Ectodermal cell (in vitro differentiated cells): ENCODE measurements at regions not wholly inside any gene's neighbourhood (a gene's known extent, or its start where the extent isn't known, plus 50 kb on each side); places are given as distances from the start of the nearest gene placed in this dataset.
"Not testable (repeated sequence)": the region's sequence is repeated elsewhere in the genome, so short reads cannot be mapped to it uniquely, and the experiment has no call there.

Experiments used
- H3K27ac ChIP-seq: 2 replicates; pipeline ENCODE4 v1.7.0; 2013; ENCODE audit warnings: mild to moderate bottlenecking, low read depth, low read length; ENCODE audit not compliant: insufficient read depth, poor library complexity, severe bottlenecking
- H3K27me3 ChIP-seq: 2 replicates; pipeline ENCODE4 v1.7.0; 2013; ENCODE audit warnings: mild to moderate bottlenecking, low read length; ENCODE audit not compliant: insufficient read depth, control insufficient read depth, poor library complexity, severe bottlenecking
- H3K36me3 ChIP-seq: one replicate; pipeline ENCODE4 v1.7.0; 2013; ENCODE audit warnings: low read length; ENCODE audit not compliant: control insufficient read depth, insufficient read depth
- H3K4me1 ChIP-seq: one replicate; pipeline ENCODE4 v1.7.0; 2013; ENCODE audit warnings: low read length; ENCODE audit not compliant: control insufficient read depth, insufficient read depth
- H3K4me3 ChIP-seq: 2 replicates; pipeline ENCODE4 v1.7.0; 2013; ENCODE audit warnings: low read depth, low read length, control low read depth; ENCODE audit not compliant: insufficient read depth
- H3K9me3 ChIP-seq: 2 replicates; pipeline ENCODE4 v1.7.0; 2013; ENCODE audit warnings: mild to moderate bottlenecking, low read length, moderate library complexity; ENCODE audit not compliant: control insufficient read depth
- WGBS, 2 experiments: methylation state at CpG; one replicate each; pipeline ENCODE4 v1.1.7; 2013; ENCODE audit warnings: missing lambda C conversion rate in 2 of 2; 5-methylcytosine and 5-hydroxymethylcytosine counted together

DNA sequence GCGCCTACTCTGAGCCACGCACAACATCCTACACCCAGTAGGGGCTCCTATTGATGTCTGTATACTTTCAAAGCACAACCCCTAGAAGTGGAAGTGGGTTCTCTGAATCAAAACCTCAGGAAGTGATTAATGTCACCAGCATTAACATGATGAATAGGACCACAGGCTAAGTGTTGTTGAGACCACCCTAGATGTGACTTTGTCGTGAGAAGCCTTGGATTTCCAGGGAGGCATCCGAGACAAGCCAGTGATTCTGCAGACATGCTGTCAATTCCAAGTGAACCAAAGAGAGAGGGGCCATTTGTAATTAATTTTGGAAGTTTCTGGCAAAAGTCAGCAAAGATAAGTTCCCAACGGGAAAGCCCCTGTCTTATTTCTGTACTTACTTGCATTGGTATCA is 493.0 kb downstream of the ZIC3 start:
- Histone ChIP-seq H3K27ac (no peak overlapping the region), H3K4me1 (no peaks in the 10 kb centered on the region), H3K4me3 (no peak overlapping the region), H3K36me3 (no peaks in the 10 kb centered on the region), H3K27me3 (no peaks in the 10 kb centered on the region), H3K9me3 (no peaks in the 10 kb centered on the region)
- 89 to 91% methylated on average over 3 to 5 of the region's 5 CpGs for WGBS, 2 experiments

DNA sequence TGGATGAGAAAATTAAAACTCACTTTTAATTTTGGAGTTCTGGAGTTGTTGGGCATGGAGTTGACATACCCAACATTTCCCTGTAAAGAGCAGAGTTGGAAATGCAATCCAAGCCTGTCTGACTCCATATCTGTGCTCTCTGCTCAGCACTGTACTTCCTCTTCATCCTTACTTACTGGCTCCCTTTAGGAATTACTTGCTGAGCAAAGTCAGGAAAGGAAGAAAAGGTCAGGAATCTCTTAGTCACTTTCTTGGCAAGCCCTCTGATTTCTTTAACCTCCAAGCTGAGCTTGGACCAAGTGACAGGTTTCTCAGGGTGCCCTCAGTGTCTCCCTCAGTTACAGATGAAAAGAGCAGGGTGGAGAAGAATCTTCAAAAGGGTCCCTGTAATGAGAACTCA is 501.5 kb downstream of the ZIC3 start:
- Histone ChIP-seq H3K9me3 (no peaks in the 10 kb centered on the region), H3K4me3 (no peak overlapping the region)

DNA sequence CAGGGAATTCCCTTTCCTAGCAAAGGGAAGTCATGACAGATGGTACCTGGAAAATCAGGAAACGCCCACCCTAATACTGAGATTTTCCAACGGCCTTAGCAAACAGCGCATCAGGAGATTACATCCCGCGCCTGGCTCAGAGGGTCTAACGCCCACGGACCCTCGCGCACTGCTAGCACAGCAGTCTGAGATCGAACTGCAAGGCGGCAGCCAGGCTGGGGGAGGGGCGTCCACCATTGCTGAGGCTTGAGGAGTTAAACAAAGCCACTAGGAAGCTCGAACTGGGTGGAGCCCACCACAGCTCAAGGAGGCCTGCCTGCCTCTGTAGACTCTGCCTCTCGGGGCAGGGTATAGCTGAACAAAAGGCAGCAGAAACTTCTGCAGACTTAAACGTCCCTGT is 507.7 kb downstream of the ZIC3 start:
- H3K4me1 ChIP-seq = no peaks in the 10 kb centered on the region
- 91 to 93% methylated on average over 15 of the region's 15 CpGs for WGBS, 2 experiments
- H3K4me3 ChIP-seq = no peak overlapping the region
- no peaks in the 10 kb centered on the region for H3K27me3 ChIP-seq
- H3K36me3 ChIP-seq = no peaks in the 10 kb centered on the region
- H3K9me3 ChIP-seq = no peaks in the 10 kb centered on the region
- no peak overlapping the region for H3K27ac ChIP-seq

More for the DNA sequence above, 501.5 kb downstream of the ZIC3 start:
- Histone ChIP-seq H3K27me3 (no peaks in the 10 kb centered on the region), H3K36me3 (no peaks in the 10 kb centered on the region), H3K4me1 (no peaks in the 10 kb centered on the region), H3K27ac (no peak overlapping the region)

DNA sequence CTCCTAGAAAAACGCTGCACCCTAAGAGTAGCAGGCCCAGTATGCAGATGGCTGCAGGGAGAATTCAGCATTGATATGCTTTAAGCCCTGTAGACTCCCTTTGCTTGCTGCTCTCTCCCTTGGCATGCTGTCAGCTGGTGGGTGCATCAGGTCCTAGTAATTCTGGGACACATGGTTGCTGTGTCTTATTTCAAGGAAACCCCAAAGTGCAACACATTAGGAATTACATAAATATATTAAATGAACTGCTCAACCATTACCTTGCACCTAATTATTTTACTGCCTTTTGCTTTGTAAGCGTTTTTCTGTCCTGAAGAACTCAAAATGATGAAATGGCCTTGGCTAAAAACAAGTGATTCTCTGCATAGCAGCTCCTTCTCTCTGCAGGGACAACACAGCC is 516.3 kb downstream of the ZIC3 start:
- 69 to 85% methylated on average over 2 of the region's 2 CpGs for WGBS, 2 experiments
- H3K27me3 ChIP-seq = no peaks in the 10 kb centered on the region

DNA sequence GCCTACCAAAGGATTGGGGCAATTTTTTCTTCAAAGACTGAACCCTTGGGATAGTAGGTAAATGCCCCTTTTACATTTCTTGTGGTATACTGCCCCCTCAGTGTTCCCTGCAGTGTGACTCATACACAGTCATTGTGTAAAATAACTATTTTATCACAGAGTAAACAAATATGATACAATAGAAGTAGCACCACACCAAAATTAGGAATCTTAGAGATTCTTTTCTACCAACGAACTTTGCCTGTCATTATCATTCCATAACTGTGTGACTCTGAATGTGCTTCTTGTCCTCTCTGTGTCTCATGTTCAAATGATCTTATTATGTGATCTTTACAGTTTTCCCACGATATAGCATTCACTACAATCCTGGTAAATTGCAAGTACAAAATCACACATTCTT is 517.0 kb downstream of the ZIC3 start:
- no peaks in the 10 kb centered on the region for H3K4me1 ChIP-seq
- WGBS, 2 experiments = 71 to 96% methylated on average over 2 of the region's 2 CpGs
- H3K36me3 ChIP-seq = no peaks in the 10 kb centered on the region
- H3K9me3 ChIP-seq = no peaks in the 10 kb centered on the region
- H3K27ac ChIP-seq = no peak overlapping the region
- H3K4me3 ChIP-seq = no peak overlapping the region
- H3K27me3 ChIP-seq = no peaks in the 10 kb centered on the region

More for the DNA sequence above, 516.3 kb downstream of the ZIC3 start:
- no peaks in the 10 kb centered on the region for H3K9me3 ChIP-seq
- H3K4me1 ChIP-seq = no peaks in the 10 kb centered on the region
- H3K36me3 ChIP-seq = no peaks in the 10 kb centered on the region
- H3K27ac ChIP-seq = no peak overlapping the region
- H3K4me3 ChIP-seq = no peak overlapping the region

DNA sequence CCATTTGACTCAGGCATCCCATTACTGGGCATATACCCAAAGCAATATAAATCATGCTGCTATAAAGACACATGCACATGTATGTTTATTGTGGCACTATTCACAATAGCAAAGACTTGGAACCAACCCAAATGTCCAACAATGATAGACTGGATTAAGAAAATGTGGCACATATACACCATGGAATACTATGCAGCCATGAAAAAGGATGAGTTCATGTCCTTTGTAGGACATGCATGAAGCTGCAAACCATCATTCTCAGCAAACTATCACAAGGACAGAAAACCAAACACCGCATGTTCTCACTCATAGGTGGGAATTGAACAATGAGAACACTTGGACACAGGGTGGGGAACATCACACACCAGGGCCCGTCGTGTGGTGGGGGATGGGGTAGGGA is 545.0 kb downstream of the ZIC3 start:
- H3K27ac ChIP-seq, H3K4me1 ChIP-seq, H3K27me3 ChIP-seq, H3K4me3 ChIP-seq, H3K36me3 ChIP-seq, H3K9me3 ChIP-seq: not testable (repeated sequence)
- WGBS, 2 experiments = 75 to 100% methylated on average over 2 of the region's 3 CpGs

DNA sequence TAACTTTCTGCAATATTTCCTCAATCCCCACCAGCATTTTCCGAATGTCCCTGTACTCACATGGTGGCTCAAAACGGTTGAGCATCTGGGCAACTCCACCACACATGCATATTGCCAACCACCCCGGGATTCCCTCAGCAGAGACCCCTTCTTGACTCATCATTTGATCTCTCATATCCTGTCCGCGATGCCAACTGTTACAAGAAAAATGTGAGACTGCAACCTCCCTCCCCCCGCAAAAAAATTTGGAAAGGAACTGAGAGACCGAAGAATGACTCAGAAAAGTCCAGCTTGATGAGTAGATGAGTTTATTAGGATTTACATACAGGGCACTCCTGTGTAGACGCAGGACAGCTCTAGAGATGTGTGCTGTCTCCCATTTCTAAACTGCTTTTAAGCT is 561.4 kb downstream of the ZIC3 start:
- Histone ChIP-seq H3K4me1 (no peaks in the 10 kb centered on the region), H3K9me3 (no peaks in the 10 kb centered on the region), H3K27me3 (no peaks in the 10 kb centered on the region), H3K4me3 (no peak overlapping the region), H3K27ac (no peak overlapping the region), H3K36me3 (no peaks in the 10 kb centered on the region)
- 85 to 88% methylated on average over 7 to 8 of the region's 8 CpGs for WGBS, 2 experiments

DNA sequence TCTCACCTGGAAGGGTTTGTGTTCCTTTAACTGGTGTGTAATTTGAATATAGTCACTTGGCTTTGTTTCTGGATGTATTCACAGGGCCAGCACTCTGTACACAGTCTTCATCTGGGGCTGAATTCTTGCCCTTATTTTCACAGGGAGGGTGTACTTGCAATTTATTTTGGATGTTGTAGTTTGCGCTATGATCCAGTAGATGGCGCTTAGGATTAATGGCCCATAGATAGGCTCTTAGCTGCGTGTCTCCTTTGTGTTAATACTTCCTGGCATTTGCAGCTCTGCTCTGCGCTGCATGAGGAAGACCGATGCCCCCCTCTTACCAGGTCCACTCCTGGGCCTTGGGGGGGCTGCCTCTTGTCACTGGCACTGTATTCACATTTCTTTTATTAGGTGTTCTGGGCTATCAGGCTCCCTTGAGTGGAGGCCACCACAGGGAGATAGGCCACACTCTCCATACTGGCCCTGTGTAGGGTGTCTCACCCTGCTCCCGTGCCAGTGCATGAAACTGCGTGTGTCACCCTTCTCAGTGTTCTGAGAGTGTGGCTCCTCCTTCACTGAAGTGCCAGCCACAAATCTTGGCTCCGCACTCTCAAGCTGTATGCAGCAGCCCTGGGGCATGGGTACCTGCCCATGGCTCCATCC is 562.2 kb downstream of the ZIC3 start:
- Histone ChIP-seq H3K36me3 (no peaks in the 10 kb centered on the region), H3K4me1 (no peaks in the 10 kb centered on the region), H3K9me3 (no peaks in the 10 kb centered on the region), H3K27me3 (no peaks in the 10 kb centered on the region), H3K27ac (no peak overlapping the region), H3K4me3 (no peak overlapping the region)
- 50% methylated on average over 8 of the region's 8 CpGs for WGBS, 2 experiments

DNA sequence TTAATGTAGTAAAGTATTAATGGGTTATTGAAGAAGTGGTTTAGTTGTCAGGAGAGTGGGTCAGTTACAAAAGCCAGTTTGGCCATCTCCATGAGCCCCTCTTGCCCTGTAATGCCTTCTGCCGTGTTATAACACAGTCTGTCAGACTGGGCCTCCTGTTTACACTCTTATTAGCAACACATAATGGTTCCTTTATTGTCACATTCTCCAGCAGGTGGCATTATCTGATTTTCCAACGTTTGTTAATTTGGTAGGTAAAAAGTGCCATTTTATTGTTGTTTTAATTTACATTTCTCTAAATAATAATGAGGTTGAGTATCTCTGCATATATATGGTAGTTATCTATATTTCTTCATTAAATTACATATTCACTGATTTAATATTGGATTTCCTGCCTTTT is 560.8 kb downstream of the FGF13 start:
- no peak overlapping the region for H3K27ac ChIP-seq
- no peak overlapping the region for H3K4me3 ChIP-seq
- H3K36me3 ChIP-seq = no peaks in the 10 kb centered on the region
- no peaks in the 10 kb centered on the region for H3K4me1 ChIP-seq
- WGBS, 2 experiments = 79 to 100% methylated on average over 1 of the region's 2 CpGs
- H3K27me3 ChIP-seq = no peaks in the 10 kb centered on the region
- no peaks in the 10 kb centered on the region for H3K9me3 ChIP-seq

DNA sequence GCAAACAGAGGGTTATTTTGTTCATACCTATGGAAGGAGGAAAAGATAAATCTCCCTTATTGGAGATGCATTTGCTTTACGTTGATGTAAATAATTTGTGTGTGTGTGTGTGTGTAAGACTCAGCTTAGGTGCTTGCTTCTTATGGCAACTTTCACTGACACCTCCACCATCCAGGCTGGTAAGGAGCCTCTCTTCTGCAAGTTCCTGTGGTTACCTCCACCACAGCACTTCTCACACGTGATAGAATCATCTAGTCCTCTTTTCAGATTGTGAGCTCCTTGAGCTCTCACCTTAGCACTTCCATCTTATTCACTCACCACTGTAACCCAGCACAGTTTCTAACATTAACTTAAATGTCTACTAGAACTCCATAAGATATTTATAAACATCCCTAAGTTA is 553.7 kb downstream of the FGF13 start:
- 84 to 90% methylated on average over 2 of the region's 2 CpGs for WGBS, 2 experiments
- H3K4me1 ChIP-seq = no peaks in the 10 kb centered on the region
- H3K36me3 ChIP-seq = no peaks in the 10 kb centered on the region
- no peaks in the 10 kb centered on the region for H3K9me3 ChIP-seq
- no peaks in the 10 kb centered on the region for H3K27me3 ChIP-seq
- H3K27ac ChIP-seq = no peak overlapping the region
- no peak overlapping the region for H3K4me3 ChIP-seq

DNA sequence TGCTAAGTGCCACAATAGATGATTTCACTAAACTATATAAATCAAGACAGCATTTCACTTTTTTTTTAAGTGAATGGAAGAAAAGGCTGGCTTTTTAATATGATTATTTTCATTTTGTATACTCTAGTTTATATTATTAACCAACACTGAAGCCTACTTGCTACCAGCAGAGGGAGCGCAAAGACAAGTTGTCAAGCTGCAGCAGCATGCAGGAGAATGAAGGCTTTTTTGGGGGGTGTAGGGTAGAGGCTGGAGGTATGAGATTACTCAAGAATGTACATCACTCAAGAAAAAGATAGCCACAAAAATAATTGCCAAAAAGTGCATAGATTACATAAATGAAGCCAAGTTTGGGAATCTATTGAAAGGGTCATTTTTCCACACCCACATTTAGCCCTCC is 519.5 kb downstream of the FGF13 start:
- no peaks in the 10 kb centered on the region for H3K9me3 ChIP-seq
- H3K4me3 ChIP-seq = no peak overlapping the region
- no peaks in the 10 kb centered on the region for H3K4me1 ChIP-seq
- no peaks in the 10 kb centered on the region for H3K27me3 ChIP-seq
- H3K36me3 ChIP-seq = no peaks in the 10 kb centered on the region
- H3K27ac ChIP-seq = no peak overlapping the region
- WGBS, 2 experiments = 17% methylated on average over 1 of the region's 1 CpG; no CpG with 5 or more reads in 1 of the 2 experiments
